Mesothelial cell of epicardium (in vitro differentiated cells): ENCODE measurements at regions not wholly inside any gene's neighbourhood (a gene's known extent, or its start where the extent isn't known, plus 50 kb on each side); places are given as distances from the start of the nearest gene placed in this dataset.

Experiments used
- DNase-seq, 2 experiments: peaks; one replicate each; pipeline ENCODE4 v3.0.0; 2021; ENCODE audit warnings: low spot score in 2 of 2; ENCODE audit not compliant: unreplicated experiment in 2 of 2
- H3K27ac Mint-ChIP-seq: 2 replicates; pipeline ENCODE4 v1.8.0; 2021; ENCODE audit warnings: mixed read lengths
- H3K27me3 Mint-ChIP-seq: 2 replicates; pipeline ENCODE4 v1.8.0; 2021; ENCODE audit warnings: low read depth, mixed read lengths
- H3K36me3 Mint-ChIP-seq: 2 replicates; pipeline ENCODE4 v1.8.0; 2021; ENCODE audit warnings: mixed read lengths
- H3K4me1 Mint-ChIP-seq: 2 replicates; pipeline ENCODE4 v1.8.0; 2021; ENCODE audit warnings: mixed read lengths
- H3K4me3 Mint-ChIP-seq: 2 replicates; pipeline ENCODE4 v1.8.0; 2021; ENCODE audit warnings: mild to moderate bottlenecking, moderate library complexity, mixed read lengths
- H3K9me3 Mint-ChIP-seq: 2 replicates; pipeline ENCODE4 v1.8.0; 2021; ENCODE audit warnings: mixed read lengths
- TF ChIP-seq, protein P1 (sequence below): fragments of 200-600 bp; sonication (generic); IDR thresholded peaks from one replicate; pipeline ENCODE4 v1.5.0; 2021; ENCODE audit warnings: antibody characterized with exemption; ENCODE audit not compliant: unreplicated experiment

DNA sequence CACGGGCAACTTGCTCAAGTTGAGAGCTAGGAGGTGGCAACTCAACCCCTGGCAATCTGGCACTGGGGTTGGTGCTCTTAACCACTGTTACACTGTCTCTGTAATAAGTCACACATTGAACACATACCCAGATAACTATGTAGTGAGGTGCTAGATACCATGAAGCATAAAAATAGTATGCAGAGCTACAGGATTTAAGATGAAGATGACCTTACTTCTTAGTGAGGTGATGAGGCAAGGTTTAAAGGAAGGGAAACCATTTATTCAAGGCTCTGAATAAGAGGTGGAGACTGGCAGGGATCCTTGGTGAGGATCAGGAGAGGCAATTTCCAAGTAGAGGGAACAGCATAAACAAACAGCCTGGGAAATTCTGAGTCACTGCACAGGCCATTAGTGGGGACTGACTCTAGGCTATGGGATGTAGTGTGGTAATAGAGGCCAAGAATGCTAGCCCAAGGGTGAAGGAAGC, 67.6 kb upstream of the NR3C1 start:
- no peaks in the 10 kb centered on the region for H3K36me3 Mint-ChIP-seq
- TF ChIP-seq, protein P1, sequence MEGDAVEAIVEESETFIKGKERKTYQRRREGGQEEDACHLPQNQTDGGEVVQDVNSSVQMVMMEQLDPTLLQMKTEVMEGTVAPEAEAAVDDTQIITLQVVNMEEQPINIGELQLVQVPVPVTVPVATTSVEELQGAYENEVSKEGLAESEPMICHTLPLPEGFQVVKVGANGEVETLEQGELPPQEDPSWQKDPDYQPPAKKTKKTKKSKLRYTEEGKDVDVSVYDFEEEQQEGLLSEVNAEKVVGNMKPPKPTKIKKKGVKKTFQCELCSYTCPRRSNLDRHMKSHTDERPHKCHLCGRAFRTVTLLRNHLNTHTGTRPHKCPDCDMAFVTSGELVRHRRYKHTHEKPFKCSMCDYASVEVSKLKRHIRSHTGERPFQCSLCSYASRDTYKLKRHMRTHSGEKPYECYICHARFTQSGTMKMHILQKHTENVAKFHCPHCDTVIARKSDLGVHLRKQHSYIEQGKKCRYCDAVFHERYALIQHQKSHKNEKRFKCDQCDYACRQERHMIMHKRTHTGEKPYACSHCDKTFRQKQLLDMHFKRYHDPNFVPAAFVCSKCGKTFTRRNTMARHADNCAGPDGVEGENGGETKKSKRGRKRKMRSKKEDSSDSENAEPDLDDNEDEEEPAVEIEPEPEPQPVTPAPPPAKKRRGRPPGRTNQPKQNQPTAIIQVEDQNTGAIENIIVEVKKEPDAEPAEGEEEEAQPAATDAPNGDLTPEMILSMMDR = no peak
- no peaks in the 10 kb centered on the region for H3K4me1 Mint-ChIP-seq
- DNase-seq = no peak
- no peak overlapping the region for H3K4me3 Mint-ChIP-seq
- H3K27me3 Mint-ChIP-seq = no peaks in the 10 kb centered on the region
- H3K27ac Mint-ChIP-seq = no peak overlapping the region
- peaks cover 9% of the 10 kb centered on the region for H3K9me3 Mint-ChIP-seq

DNA sequence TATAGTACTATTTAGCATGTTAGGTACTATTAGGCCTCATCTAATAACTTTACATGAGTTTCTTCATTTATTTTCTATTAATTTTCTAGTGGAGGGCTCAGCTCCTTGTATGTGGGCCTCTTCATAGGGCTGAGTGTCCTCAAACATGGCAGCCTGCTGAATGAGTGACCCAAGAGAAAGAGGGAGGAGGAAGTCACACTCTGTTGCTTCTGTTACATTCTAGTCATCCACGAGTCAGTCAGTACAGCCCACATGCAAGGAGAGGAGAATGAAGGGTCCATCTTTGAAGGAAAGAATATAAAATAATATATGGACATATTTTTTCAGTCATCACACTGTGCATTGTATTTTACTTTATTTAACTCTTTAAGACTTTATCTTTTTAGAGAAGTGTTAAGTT, 66.6 kb upstream of the NR3C1 start:
- no peak for DNase-seq
- Mint-ChIP-seq H3K4me3 (no peak overlapping the region), H3K36me3 (no peaks in the 10 kb centered on the region), H3K4me1 (no peaks in the 10 kb centered on the region), H3K27me3 (no peaks in the 10 kb centered on the region), H3K9me3 (peaks cover 14% of the 10 kb centered on the region), H3K27ac (no peak overlapping the region)
- TF ChIP-seq, protein P1 = no peak

DNA sequence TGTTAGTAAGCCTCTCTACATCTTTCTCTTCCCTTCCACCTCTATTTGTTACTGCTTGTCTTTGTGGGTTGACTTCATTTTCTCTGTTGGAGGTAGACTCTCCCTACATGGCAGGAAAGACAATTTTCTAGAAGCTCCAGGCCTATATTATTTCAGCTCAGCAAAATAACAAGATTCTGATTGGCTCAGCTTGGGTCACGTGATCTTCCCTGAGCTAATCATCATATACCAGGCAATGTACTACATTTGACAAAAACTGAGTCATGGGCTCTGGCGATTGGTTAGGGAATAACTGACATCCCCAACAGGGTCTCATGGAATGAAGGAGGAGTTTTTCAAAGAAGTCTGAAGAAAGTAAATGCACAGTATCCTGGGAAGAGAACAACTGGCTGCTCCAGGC, 65.6 kb upstream of the NR3C1 start:
- no peak for DNase-seq
- H3K9me3 Mint-ChIP-seq = peaks cover 17% of the 10 kb centered on the region
- no peaks in the 10 kb centered on the region for H3K27me3 Mint-ChIP-seq
- H3K36me3 Mint-ChIP-seq = no peaks in the 10 kb centered on the region
- H3K4me1 Mint-ChIP-seq = no peaks in the 10 kb centered on the region
- H3K27ac Mint-ChIP-seq = no peak overlapping the region
- H3K4me3 Mint-ChIP-seq = no peak overlapping the region
- TF ChIP-seq, protein P1 = no peak

DNA sequence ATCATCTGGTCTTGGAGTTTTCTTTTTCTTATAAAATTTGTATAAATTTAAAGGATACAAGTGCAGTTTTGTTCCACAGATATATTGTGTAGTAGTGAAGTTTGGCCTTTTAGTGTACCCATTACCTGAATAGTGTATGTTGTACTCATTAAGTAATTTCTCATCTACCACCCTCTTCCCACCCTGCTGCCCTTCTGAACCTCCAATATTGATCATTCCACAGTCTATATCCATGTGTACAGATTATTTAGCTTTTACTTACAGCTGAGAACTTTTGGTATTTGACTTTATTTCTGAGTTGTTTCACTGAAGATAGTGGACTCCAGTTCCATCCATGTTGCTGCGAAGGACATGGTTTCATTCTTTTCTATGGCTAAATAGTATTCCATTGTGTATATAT, 63.1 kb upstream of the NR3C1 start:
- TF ChIP-seq, protein P1 = no peak
- DNase-seq = no peak
- no peak overlapping the region for H3K27ac Mint-ChIP-seq

DNA sequence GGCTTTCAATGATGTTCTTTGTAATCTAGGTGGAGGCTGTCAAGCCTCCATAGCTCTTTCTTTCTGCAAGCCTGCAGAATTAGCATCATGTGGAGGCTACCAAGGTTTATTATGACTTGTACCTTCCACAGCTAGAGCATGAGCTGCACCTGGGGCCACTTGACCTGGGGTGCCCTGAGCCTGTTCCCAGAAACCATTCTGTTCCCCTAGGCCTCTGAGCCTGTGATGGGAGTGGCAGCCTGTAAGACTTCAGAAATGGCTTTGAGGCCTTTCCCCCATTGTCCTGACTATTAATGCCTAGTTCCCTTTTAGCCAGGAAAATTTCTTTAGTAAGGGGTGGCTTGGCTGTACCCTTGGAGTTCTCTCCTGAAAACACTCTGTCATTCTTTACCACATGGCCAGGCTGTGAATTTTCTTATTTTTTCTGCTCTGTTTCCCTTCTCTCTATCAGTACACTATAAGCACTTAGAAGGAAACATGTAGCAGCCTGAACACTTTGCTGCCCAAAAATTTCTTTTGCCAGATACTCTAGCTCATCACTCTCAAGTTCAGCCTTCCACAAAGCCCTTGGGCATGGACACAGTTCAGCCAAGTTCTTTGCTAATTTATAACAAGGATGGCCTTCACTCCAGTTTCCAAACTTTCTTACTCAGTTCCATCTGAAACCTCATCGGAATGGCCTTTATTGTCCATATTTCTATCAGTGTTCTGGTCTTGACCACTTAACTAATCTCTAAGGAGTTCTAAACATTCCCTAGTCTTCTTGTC, 61.4 kb upstream of the NR3C1 start:
- Mint-ChIP-seq H3K36me3 (no peaks in the 10 kb centered on the region), H3K4me3 (no peak overlapping the region), H3K27ac (no peak overlapping the region), H3K9me3 (peaks cover 22% of the 10 kb centered on the region), H3K27me3 (no peaks in the 10 kb centered on the region), H3K4me1 (no peaks in the 10 kb centered on the region)
- TF ChIP-seq, protein P1 = no peak
- no peak for DNase-seq

More for the DNA sequence above, 63.1 kb upstream of the NR3C1 start:
- Mint-ChIP-seq H3K9me3 (peaks cover 22% of the 10 kb centered on the region), H3K27me3 (no peaks in the 10 kb centered on the region), H3K4me1 (no peaks in the 10 kb centered on the region), H3K4me3 (no peak overlapping the region), H3K36me3 (no peaks in the 10 kb centered on the region)
